ENCODE measurements at regions not wholly inside any gene's neighbourhood (a gene's known extent, or its start where the extent isn't known, plus 50 kb on each side); places are given as distances from the start of the nearest gene placed in this dataset.

DNA sequence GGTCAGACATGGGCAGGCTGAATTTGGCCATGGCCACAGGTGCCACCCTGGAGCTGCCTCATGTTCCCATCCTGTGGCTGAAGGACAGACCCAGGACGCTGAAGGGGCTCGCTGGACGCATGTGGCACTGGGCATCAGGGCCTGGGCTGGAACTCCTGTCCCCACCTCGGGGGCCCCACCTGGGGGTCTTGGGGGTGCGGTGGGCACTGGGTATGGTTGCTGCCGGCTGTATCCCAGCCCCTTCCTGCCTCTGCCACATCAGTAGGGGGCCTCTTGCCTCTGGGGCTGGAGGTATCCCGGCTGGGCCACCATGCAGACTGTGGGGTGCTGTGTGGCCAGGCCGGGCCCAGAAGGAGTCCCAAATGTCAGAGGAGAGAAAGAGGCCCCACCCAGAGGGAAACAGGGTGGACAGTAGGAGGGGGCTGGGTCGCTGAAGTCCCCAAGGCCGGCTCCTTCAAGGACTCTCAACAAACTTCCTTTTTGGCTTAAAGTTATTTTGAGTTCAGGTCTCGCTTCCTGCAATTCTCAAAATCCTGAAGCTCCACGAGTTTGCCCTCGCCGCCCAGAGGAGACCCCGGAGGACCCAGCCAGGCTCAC is 78.7 kb downstream of the SIK1 start:
- no peak for DNase-seq (ENCODE audit: low read depth, low spot score)

DNA sequence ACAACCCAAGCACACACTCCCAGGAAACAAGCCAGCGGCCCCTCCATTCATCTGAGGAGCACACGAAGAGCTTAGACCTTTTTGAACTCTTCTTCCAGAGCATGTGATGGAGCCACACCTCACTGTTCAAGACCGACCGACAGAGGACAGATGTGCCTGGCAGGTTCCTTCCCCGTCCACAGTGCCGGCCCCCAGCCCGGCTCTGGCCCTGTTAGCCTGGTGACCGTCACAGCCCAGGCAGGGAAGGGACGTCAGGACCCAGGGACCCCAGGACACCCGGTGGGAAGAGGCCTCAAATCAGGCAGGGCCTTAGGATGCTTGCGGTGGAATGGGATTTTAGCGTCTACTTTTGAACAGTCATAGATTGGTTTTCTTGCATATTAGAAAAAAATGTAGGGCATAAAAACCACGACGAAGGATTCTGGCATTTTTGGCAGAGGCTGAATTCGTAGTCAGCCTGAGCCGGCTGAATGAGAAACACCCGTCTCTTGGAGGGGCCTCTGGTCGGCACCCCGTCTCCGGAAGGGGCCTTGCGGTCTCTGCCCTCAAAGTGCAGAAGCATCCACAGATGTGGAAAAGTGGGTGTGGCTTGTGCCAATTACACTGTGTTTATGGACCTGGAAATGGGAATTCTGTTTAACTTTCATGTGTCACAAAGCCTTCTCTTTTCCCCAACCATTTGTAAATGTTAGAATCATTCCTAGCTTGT is 79.3 kb downstream of the SIK1 start:
- no peak for DNase-seq (ENCODE audit: low read depth, low spot score)

DNA sequence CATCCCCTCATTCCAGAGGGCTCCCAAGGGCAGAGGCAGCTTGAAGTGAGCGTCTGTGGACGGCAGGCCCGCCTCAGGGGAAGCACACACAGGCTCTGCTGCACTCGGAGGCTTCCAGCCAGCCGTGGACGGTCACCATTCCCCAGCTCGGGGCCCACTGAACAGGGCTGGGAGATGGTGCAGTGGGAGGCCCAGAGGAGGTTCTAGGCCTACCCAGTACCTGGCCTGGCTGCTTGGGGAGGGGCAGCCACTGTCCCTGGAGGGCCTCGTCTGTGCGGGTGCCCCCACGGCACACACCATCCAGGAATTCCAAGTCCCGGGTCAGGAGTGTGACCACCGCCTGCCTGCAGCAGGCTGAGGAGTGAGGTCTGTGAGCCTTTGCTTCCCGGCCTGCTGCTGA is 80.4 kb downstream of the SIK1 start:
- DNase-seq (ENCODE audit: low read depth, low spot score): no peak

DNA sequence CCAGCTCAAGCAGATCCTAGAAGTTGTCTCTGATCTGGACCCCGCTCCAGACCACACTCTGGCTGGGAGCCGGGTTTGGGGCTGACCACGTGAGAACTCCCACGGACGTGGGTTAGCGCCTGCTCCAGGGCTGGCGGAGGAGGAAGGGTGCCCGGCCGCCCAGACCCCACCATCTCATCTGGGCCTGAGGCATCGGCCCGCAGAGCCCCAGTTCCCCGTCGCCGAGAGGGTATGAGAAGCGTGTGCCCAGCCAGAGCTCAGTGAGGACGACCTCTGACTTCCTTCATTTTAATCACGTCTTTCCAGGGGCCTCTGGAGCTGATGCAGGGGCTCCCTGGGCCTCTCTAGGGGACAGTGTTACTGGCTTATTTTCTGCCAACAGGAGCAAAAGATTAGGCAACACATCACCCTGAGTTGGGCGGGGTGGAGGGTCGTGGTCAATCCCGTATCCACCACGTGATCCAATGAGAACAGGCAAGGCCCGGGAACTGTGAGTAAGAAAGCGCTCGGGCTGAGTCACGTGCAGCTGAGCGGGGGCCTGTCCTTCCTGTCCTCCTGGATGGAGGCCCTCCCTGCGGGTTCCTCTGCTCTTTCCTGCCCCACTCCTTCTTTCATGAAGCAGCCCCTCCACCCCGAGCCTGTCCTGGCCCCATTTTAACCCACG is 81.1 kb downstream of the SIK1 start:
- no peak for DNase-seq (ENCODE audit: low read depth, low spot score)

DNA sequence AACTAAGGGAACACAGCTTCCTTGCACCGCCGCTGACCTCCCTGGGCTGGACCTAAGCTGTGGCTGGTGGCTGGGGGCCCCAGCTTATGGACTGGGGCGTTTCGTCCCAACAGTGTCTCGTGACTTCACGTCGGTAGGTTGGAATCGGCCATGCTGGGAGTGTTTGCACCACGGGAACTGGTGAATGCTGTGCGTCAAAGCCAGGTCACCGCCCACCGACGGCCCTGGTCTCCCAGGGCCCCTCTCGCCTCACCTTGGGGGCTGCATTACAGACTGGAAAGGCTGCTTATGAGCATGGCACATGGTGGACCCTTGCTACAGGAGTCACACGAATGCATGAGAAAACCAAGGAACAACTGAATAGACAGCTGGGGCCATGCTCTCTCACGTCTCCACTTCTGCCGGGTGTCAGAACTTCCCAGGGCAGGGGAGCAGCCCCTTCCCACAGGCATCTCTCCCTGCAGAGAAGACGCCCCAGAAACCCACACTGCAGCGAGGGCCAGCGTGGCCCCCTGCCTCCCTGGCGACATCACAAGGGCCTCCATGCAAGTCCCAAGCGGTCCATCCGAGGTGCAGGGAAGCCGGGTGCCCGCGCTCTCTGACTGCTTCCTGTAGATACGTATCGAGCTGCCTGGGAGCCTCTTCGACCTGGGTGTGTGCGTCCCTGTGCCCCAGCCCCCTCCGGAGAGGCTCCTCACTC is 81.7 kb downstream of the SIK1 start:
- DNase-seq (ENCODE audit: low read depth, low spot score): no peak

DNA sequence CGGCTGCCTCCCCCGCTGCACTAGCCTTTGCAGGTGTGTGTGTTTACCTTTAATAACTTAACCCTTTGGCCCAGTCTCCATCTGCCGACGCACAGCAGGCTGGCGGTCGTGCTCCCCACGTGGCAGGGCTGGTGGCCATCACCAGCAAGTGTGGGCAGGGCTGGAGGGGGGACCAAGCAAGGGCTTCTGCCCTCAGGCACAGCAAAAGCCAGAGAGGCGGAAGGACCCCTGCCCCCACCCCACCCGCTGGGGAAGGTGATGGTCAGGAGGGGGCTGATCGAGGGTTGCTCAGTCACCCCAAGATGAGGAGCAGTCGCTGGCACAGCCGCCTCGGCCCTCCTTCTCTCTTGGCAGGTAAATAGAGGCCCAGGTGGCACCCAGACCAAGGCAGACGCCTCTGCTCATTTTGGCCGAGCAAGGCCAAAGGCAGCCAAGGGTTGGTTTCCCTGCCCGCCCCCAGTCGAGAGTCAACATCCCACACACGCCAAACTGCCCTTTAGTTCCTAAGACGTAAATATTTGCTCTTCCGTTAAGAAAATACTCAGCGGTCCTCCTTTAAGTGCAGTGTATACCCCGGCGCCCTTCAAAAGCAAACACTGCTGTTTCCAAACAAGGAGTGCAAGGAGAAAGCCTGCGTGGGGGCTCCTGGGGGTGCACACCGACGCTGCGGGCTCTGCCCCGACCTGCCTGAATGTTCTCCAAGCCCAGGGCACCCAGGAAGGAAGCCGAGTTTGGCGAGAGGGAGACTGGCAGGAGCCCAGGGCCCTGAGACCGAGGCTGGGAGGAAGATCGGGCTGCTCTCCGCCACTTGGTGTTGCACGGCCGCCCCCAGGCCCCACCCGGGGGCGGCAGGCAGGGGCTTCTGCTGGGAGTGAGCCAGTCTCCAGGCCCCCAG is 82.7 kb downstream of the SIK1 start:
- no peak for DNase-seq (ENCODE audit: low read depth, low spot score)

DNA sequence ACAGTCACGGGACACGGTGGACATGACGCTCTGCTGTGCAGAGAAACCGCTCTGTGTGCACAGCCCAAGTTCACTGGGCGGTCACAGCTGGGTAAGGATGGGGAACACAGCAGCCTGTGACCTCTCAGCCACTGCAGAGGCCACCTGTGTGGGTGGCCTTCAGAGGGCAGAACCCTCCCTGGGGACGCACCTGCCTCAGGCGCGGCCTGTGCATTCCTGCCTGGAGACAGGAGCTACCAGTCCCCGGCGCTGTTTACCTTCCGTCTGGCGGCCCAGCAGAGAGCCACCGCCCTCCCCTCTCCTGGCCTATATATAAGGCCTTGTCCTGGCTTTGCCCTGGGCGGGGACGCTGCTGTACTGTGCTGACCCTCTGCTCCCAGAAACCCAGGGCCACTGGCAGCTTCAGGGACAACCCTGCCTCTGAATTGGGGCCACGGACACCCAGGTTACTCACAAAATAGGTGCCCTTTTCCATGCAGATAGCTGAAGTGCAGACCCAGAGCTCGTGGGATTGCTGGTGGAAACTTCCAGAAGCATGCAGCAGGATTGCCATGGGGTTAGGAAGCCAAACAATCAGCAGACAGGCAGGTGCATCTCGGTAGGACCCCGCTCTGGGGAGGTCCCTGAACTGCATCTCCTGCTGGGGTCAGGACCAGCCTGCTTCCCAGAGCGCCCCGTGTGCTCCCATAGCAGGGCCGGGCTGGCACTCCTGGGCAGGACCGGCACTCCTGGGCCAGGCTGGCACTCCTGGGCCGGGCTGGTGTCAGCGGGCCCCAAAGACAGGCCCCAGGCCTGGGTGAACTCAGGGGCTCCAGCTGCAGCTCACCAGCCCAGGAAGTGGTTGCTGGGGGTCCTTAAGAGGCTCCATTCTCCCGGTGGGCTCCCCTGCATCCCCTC is 83.6 kb downstream of the SIK1 start:
- no peak for DNase-seq (ENCODE audit: low read depth, low spot score)

DNA sequence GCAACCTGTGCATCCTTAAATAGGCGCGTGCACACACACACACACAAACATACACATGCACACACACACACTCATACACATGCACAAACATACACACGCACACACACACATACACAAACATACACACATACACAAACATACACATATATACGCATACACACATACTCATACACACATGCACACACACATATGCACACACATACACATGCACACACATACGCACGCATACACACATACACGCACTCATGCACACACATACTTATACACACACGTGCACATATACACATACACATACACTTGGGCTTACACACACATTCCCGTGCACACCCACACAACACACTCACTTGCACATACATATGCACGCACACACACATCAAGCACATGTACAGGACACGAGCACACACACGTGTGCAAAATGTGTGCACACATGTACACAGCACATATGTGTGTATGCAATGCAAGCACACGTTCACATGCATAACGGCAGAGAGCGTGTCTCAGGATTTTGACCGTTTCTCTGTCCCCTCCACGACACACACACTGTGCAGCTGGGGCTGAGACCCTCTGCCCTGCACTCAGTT is 84.5 kb downstream of the SIK1 start:
- DNase-seq (ENCODE audit: low read depth, low spot score): no peak

DNA sequence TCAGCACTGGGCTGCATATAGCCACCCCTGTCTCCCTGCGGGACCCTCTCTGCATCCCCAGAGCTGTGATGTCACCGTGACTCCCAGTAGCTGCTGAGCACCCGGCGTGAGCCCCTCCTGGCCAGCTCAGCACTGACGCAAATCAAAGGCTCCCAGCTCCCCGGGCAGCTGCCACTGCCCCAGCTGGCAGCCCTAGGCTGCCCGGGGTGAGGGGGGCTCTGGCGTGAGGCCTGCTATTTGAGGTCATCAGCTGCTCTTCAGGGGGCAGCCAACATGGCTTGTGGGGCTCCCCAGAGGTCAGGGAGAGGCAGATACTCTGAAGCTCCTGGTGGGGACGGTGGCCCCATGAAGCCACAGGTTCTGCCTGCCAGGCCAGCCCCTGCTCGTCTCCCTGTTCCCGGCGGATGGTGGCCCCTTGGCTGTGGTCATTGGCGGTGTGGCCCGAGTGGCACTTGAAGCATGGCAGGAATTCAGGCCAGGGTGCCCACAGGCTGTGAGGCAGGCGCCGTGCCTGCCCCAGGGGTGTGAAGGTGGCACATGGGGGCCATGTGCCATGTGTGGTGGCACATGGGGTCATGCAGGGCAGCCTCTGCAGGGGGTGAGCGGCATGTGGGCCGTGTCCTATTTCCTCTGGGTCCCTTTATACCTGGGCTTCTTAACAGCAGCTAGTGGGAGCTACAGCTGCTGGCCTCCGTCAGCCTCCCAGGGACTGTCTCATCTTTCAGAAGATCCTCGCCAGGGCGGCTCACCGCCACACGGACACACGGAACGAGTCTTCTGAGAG is 85.4 kb downstream of the SIK1 start:
- DNase-seq (ENCODE audit: low read depth, low spot score): no peak

DNA sequence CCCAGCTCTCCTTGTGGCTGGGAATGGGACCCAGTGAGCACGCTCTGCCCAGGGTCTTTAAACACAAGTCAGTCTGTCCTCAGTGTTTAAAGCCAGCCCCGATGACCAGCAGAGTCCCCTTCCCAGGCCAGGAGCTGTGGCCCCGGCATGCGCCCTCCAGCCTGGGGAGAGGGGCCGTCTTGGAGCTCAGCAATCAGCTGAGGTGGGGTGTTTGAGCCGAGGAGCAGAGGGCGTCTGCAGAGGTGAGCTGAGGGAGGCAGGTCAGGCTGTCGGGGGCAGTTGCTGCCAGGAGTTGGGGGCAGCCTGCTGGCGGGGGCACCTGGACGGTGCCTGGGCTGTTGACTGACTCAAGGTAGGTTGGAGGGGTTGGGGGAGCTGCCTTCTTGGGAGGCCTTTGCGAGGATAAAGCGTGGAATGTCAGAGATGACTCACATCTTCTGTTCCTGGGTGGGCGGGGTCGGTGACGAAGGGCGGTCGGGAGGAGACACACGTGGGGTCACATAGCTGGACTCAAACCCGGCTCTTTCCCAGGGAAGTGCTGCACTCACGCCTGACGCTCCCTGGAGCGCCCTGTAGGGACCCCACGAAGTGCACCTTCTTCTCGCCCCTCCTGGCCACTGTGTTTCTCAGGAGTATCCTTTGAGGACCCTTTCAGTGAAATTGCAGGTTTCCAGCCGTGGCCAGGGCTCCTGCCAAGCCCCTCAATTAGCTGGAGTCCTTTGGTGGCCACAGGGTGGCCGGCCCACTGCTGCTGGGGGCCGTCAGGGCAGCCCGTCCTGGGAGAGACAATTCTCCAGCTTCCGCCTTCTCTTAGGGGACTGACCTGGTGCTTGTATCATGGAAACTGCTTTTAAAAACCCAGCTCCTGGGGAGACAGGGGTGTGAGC is 86.2 kb downstream of the SIK1 start:
- DNase-seq (ENCODE audit: low read depth, low spot score): no peak

DNA sequence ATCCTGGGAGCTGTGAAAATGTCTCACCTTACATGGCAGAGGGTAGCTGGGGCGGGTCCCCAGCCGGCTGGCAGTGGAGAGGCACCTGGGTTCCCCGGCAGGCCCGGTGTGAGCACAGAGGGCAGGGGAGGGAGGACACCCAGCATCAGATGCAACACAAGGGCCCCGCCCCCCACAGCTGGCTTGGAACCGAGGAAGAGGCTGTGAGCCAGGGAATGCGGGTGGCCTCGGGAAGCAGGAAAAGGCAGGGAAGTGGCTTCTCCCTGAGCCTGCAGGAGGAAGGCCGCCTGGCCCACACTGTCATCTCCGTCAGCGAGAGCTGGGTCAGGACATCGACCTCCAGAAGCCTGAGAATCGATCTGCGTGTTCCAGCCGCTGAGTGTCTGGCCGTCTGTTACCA is 87.3 kb downstream of the SIK1 start:
- no peak for DNase-seq (ENCODE audit: low read depth, low spot score)

DNA sequence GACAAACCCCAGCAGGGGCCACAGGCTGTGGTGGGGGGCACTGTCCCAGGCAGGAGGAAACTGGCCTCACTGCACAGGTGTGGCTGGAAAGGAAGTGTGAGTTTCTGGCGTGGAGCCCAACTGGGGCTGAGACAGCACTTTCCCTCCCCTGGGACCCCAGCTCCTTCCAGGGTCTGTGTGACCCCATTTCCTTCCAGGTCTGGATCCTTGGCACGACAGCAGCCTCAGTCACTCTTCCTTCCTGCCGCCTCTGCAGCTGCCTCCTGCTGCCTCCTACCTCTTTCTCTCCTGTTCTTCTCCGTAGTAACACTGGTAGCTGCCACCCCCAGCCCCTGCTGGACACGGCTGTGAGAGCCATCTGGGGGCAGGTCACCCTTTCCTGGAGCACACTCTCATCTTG is 88.0 kb downstream of the SIK1 start:
- DNase-seq (ENCODE audit: low read depth, low spot score): no peak

DNA sequence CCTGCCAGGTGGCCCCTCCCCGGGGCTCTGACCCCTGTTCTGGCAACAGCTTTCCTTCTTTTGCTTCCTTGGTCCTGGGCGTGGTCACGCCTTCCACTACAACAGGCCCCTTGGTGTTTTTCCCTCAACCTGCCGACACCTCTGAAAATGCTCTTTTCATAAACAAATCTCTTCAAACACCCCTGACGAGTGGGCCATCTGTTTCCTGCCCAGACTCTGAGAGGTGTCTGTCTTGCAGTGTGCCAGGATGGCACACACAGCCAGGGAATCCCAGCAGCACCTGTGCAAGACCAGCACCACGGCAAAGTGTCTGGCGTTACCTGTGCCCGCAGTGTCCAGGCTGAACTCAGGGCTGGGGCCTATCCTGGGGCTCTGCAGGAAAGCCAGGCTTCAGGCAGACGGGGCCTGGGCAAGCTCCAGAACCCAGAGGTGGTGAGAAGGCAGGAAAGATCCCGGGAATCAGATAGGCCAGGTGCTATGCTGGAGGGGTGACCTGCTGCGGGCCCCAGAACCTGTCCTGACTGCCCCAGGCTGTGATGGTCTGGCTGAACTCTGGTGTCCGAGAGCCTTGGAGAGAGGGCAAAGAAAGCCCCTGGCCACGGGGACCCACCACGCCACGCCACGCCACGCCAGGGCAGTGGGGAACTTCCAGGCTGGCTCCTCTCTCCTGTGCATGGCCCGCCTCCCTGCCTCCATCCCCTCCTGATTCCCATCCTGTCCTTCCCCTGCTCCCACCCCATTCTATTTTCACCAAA is 88.9 kb downstream of the SIK1 start:
- no peak for DNase-seq (ENCODE audit: low read depth, low spot score)

DNA sequence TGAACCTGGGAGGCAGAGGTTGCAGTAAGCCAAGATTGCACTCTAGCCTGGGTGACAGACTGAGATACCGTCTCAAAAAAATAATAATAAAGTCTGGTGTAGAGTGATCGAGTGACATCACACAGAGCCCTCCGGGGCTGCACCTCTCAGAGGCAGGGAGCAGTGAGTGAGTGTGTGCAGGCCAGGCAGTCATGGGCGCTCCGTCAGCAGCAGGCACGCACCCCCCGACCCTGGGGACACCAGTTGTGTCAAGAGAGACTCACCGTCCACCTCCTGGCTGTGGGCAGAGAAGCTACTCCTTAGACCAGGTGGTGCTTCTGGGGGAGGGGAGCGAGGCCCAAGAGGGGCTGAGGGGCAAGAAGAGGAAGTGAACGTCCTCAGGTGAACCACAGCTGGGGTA is 91.8 kb downstream of the SIK1 start:
- DNase-seq (ENCODE audit: low read depth, low spot score): no peak

DNA sequence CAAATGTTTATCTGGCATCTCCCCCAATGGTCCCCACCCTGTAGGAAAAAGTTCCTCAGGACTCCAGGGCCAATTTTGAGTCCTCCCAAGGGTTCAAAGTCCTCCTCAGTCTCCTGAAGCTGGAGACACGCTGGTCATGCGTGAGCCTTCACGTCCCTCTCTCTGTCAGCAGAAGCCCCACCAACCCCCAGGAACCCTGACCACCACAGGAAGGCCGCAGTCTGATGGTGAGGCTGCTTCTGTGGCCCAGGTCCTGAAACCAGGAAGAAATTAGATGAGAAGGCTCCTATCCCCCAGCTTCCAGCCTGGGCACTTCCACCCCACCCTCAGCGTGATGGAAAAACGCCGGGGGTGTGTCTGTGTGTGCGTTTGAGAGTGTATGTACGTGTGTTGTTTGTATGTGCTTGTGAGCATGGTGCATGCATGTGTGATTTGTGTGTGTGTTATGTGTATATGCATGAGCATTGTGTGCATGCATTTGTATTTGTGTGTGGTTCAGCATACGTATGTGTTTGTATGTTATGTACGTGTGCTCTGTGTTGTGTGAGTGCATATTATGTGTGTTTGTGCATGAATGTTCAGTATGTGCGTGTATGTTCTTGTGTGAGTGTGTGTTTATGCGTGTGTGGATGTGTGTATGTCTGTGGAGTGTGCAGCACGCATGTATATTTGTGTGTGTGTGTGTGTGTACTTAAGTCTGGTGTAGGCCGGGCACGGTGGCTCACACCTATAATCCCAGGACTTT is 92.5 kb downstream of the SIK1 start:
- DNase-seq (ENCODE audit: low read depth, low spot score): no peak

DNA sequence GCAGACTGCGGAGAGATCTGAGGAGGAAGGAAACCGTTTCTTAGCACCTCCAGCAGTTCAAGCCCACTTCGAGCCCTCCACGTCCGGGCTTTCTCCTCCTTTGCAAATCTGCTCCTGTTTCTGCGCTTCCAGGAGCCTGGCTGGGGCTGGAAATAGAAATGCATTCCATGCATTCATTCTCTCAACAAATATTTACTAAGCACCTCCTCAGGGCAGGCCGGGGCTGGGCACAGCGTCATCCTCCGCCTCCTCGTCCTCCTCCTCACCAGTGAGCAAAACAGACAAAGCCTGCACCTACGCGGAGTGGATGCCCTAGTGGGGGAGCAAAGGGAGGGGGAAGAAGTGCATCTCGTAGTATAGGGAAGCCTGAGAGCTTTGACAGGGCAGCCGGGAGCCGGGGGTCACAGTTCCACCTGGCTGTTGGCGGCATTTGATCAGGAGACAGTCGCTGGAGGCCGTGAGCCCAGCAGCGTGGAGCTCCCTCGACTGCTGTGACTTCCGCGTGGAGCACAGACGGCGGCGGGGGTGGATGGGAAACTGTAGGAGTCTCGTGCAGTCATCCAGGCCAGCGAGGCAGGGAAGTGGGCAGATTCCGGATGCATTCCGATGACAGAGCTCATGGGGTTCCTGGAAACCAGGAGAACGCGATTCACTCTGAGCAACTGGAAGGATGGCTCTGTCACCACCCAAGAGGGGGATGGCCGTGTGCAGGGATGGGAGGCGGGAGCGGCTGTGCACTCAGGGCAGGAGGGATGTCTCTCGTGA is 93.5 kb downstream of the SIK1 start:
- no peak for DNase-seq (ENCODE audit: low read depth, low spot score)
